Spleen (tissue), 7 donors: ENCODE measurements at regions not wholly inside any gene's neighbourhood (a gene's known extent, or its start where the extent isn't known, plus 50 kb on each side); places are given as distances from the start of the nearest gene placed in this dataset.

Experiments
- POLR2AphosphoS5 ChIP-seq, 3 donors: sonication (generic); formaldehyde crosslinking; IDR thresholded peaks; one replicate each; pipeline ENCODE4 v1.5.1; 2017; ENCODE audit warnings: antibody characterized with exemption in 3 of 3
- TF ChIP-seq, protein P1 (sequence below), 11 experiments: fragments of 200-600 bp in 7 of 11; fragments of 450-650 bp in 4 of 11; sonication (generic) in 4 of 11; IDR thresholded peaks in 8 of 11; conservative IDR thresholded peaks in 3 of 11; 1 replicate in 7 of 11; 2 replicates in 4 of 11; pipeline versions ENCODE4 v1.4.0 to v1.8.0; 2016 to 2021; ENCODE audit warnings: antibody characterized with exemption in 11 of 11, inconsistent platforms in 4 of 11, mild to moderate bottlenecking in 1 of 11
- donor health status: DM: no; HTN: no; CAD: no; lungs with moderate emphysema.
- donor health status: DM: no; HTN: no; CAD: no.
- donor health status: DM: no; HTN: no; CAD: no.

DNA sequence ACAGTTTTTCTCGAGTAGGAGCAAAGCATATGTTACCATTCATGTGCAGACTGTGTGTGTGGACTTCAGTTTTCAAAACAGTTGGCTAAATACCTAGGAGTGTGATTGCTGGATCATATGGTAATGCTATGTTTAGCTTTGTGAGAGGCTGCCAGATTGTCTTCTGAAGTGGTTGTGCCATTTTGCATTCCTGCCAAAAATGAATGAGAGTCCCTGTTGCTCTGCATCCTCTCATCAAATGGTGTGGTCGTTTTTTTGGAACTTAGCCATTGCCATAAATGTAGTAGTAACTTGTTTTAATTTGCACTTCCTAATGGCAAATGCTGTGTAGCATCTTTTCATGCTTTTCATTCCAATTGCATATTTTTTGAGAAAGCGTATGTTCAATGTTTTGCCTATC is 77.2 kb upstream of the NDN start:
- TF ChIP-seq, protein P1, sequence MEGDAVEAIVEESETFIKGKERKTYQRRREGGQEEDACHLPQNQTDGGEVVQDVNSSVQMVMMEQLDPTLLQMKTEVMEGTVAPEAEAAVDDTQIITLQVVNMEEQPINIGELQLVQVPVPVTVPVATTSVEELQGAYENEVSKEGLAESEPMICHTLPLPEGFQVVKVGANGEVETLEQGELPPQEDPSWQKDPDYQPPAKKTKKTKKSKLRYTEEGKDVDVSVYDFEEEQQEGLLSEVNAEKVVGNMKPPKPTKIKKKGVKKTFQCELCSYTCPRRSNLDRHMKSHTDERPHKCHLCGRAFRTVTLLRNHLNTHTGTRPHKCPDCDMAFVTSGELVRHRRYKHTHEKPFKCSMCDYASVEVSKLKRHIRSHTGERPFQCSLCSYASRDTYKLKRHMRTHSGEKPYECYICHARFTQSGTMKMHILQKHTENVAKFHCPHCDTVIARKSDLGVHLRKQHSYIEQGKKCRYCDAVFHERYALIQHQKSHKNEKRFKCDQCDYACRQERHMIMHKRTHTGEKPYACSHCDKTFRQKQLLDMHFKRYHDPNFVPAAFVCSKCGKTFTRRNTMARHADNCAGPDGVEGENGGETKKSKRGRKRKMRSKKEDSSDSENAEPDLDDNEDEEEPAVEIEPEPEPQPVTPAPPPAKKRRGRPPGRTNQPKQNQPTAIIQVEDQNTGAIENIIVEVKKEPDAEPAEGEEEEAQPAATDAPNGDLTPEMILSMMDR (IDR thresholded peaks at IDR 0.05 in 8 of 11, conservative IDR thresholded peaks at IDR 0.05 in 3 of 11) = no peak
- TF ChIP-seq POLR2AphosphoS5 (IDR thresholded peaks at IDR 0.05) = no peak
